ENCODE measurements at regions not wholly inside any gene's neighbourhood (a gene's known extent, or its start where the extent isn't known, plus 50 kb on each side); places are given as distances from the start of the nearest gene placed in this dataset.
A peak's percentile ranks its signal among the peaks of the same experiment; 100 is the strongest.

DNA sequence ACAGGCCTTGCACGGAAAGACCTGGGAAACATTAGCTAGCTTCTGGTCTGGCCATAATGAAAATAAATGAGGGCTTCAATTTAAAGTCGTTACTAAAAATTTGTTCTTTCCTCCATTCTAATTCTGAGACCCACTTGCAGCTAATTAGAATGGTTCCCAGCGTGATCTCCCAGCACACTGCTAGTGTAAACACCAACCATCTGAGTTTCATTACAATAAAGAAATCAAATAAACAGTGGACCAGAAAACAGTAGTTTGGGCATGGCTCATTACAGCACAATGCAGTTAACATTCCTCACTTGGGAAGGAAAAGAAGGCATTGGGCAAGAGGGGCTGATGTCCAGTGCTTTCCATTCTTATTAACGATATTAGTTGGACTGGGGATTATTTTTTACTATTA lies 410.9 kb upstream of the SOX9 start:
- whole genome bisulfite sequencing, 3 donors, result 59 to 84% (median 74%) methylated on average over 4 of the region's 4 CpGs
- Histone ChIP-seq H3K4me1 (ENCODE audit: control insufficient read depth in 3 of 3, insufficient read depth in 2 of 3, low read depth in 1 of 3, low read length in 2 of 3) (no peaks in the 10 kb centered on the region), H3K36me3 (ENCODE audit: control insufficient read depth in 3 of 3, insufficient read depth in 2 of 3, low read depth in 1 of 3, low read length in 3 of 3) (no peaks in the 10 kb centered on the region), H3K9me3 (ENCODE audit: control insufficient read depth in 2 of 2, insufficient read depth in 1 of 2, low read depth in 1 of 2, low read length in 1 of 2) (no peaks in the 10 kb centered on the region), H3K4me3 (ENCODE audit: low read depth in 1 of 3, low read length in 3 of 3) (no peak overlapping the region), H3K27ac (ENCODE audit: low read depth in 1 of 3, low read length in 2 of 3) (no peak overlapping the region), H3K27me3 (ENCODE audit: control insufficient read depth in 3 of 3, insufficient read depth in 3 of 3, low read length in 3 of 3) (peaks cover 0 to 2% (median 0%) of the 10 kb centered on the region in 3 donors)
- DNase-seq, result peak in 1 of 2 donors; percentile 2
- FAIRE-seq, result no peak

DNA sequence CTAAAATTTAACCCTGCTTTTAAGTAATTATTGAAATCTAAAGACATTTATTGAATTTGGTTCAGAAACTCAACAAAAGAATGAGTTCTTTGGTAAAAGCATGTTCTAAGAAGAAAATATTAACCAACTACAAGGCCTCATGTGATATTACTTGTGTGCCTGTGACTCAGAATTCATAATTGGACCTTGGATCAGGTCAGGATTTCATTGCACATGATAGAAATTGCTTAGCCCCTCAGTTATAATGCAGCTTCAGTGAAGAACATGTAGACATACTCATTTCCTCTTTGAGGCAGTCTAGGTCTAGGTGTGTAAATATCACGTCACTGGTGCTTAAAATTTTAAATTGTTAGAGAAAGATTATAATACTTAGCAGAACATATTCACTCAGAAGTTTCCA lies 410.0 kb upstream of the SOX9 start:
- H3K27ac ChIP-seq (ENCODE audit: low read depth in 1 of 3, low read length in 2 of 3), result no peak overlapping the region
- H3K27me3 ChIP-seq (ENCODE audit: control insufficient read depth in 3 of 3, insufficient read depth in 3 of 3, low read length in 3 of 3), result peaks cover 0 to 2% (median 0%) of the 10 kb centered on the region in 3 donors
- no peak overlapping the region for H3K4me3 ChIP-seq (ENCODE audit: low read depth in 1 of 3, low read length in 3 of 3)
- peak; percentile 46 to 66 for DNase-seq
- 68 to 74% (median 71%) methylated on average over 1 of the region's 1 CpG for WGBS, 3 donors
- no peaks in the 10 kb centered on the region for H3K4me1 ChIP-seq (ENCODE audit: control insufficient read depth in 3 of 3, insufficient read depth in 2 of 3, low read depth in 1 of 3, low read length in 2 of 3)
- FAIRE-seq, result no peak
- no peaks in the 10 kb centered on the region for H3K9me3 ChIP-seq (ENCODE audit: control insufficient read depth in 2 of 2, insufficient read depth in 1 of 2, low read depth in 1 of 2, low read length in 1 of 2)
- H3K36me3 ChIP-seq (ENCODE audit: control insufficient read depth in 3 of 3, insufficient read depth in 2 of 3, low read depth in 1 of 3, low read length in 3 of 3), result no peaks in the 10 kb centered on the region

DNA sequence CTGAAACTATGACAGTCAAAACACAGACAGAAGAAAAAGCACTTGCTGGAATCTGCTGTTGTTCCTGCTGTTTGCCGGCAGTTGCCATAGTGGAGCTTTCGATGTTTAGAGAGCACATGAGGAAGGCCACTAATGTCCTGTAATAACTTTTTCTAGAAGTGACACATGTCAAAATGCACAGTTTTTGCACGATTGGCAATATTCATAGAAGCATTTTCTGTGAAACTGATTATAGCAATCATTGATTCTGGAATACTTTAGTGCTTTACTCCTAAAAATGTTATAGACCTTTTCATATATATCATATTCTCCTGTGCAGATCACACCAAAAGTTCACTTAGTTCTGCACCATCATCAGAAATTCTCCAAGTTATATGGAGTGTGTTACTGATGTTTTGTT lies 407.0 kb upstream of the SOX9 start:
- no peak for FAIRE-seq
- WGBS, 3 donors, result 82 to 88% (median 84%) methylated on average over 3 of the region's 3 CpGs
- Histone ChIP-seq H3K4me3 (ENCODE audit: low read depth in 1 of 3, low read length in 3 of 3) (no peak overlapping the region), H3K36me3 (ENCODE audit: control insufficient read depth in 3 of 3, insufficient read depth in 2 of 3, low read depth in 1 of 3, low read length in 3 of 3) (no peaks in the 10 kb centered on the region), H3K27me3 (ENCODE audit: control insufficient read depth in 3 of 3, insufficient read depth in 3 of 3, low read length in 3 of 3) (peaks cover 0 to 2% (median 0%) of the 10 kb centered on the region in 3 donors), H3K27ac (ENCODE audit: low read depth in 1 of 3, low read length in 2 of 3) (no peak overlapping the region), H3K4me1 (ENCODE audit: control insufficient read depth in 3 of 3, insufficient read depth in 2 of 3, low read depth in 1 of 3, low read length in 2 of 3) (no peaks in the 10 kb centered on the region), H3K9me3 (ENCODE audit: control insufficient read depth in 2 of 2, insufficient read depth in 1 of 2, low read depth in 1 of 2, low read length in 1 of 2) (peaks cover 0 to 6% of the 10 kb centered on the region in 2 donors)
- DNase-seq, result no peak

DNA sequence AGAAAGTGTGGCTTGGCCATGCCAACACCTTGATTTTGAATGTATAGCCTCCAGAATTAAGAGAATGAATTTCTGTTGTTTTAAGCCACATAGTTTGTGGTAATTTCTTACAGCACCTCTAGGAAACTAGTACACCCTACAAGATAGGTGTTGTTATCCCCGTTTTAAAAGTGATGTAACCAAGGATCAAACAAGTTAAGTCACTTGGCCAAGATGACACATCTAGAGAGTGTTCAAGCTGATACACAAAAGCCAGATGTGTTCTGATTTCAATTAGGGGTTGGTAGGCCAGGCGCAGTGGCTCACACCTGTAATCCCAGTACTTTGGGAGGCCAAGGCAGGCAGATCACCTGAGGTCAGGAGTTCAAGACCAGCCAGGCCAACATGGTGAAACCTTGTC lies 396.5 kb upstream of the SOX9 start:
- DNase-seq, result no peak
- no peaks in the 10 kb centered on the region for H3K27me3 ChIP-seq (ENCODE audit: control insufficient read depth in 3 of 3, insufficient read depth in 3 of 3, low read length in 3 of 3)
- no peak overlapping the region for H3K4me3 ChIP-seq (ENCODE audit: low read depth in 1 of 3, low read length in 3 of 3)
- H3K9me3 ChIP-seq (ENCODE audit: control insufficient read depth in 2 of 2, insufficient read depth in 1 of 2, low read depth in 1 of 2, low read length in 1 of 2), result no peaks in the 10 kb centered on the region
- 87 to 88% (median 87%) methylated on average over 2 of the region's 2 CpGs for WGBS, 3 donors
- no peaks in the 10 kb centered on the region for H3K4me1 ChIP-seq (ENCODE audit: control insufficient read depth in 3 of 3, insufficient read depth in 2 of 3, low read depth in 1 of 3, low read length in 2 of 3)
- H3K36me3 ChIP-seq (ENCODE audit: control insufficient read depth in 3 of 3, insufficient read depth in 2 of 3, low read depth in 1 of 3, low read length in 3 of 3), result no peaks in the 10 kb centered on the region
- H3K27ac ChIP-seq (ENCODE audit: low read depth in 1 of 3, low read length in 2 of 3), result no peak overlapping the region
- no peak for FAIRE-seq

DNA sequence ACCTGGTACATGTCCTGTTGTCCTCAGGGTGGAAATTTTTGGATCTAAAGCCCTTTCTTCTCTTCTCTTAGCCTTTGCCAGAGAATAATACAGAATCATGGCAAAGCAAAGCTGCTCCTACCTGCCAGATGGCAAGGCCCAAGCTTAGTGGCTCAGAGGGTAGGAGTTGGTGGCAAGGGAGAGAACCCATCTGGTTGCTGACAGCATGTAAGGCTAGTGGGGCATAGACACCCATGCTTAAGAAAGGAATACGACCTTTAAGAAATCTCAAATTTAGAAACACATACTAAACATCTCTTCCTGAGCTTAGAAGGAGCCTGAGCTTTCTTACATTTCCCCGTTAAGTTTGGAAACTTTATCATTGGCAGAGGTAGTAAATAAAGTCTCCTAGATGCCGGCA lies 395.0 kb upstream of the SOX9 start:
- Histone ChIP-seq H3K4me3 (ENCODE audit: low read depth in 1 of 3, low read length in 3 of 3) (no peak overlapping the region), H3K4me1 (ENCODE audit: control insufficient read depth in 3 of 3, insufficient read depth in 2 of 3, low read depth in 1 of 3, low read length in 2 of 3) (no peaks in the 10 kb centered on the region), H3K36me3 (ENCODE audit: control insufficient read depth in 3 of 3, insufficient read depth in 2 of 3, low read depth in 1 of 3, low read length in 3 of 3) (no peaks in the 10 kb centered on the region), H3K9me3 (ENCODE audit: control insufficient read depth in 2 of 2, insufficient read depth in 1 of 2, low read depth in 1 of 2, low read length in 1 of 2) (no peaks in the 10 kb centered on the region), H3K27ac (ENCODE audit: low read depth in 1 of 3, low read length in 2 of 3) (no peak overlapping the region), H3K27me3 (ENCODE audit: control insufficient read depth in 3 of 3, insufficient read depth in 3 of 3, low read length in 3 of 3) (no peaks in the 10 kb centered on the region)
- FAIRE-seq, result no peak
- no peak for DNase-seq
- 71 to 80% (median 74%) methylated on average over 3 of the region's 3 CpGs for WGBS, 3 donors

DNA sequence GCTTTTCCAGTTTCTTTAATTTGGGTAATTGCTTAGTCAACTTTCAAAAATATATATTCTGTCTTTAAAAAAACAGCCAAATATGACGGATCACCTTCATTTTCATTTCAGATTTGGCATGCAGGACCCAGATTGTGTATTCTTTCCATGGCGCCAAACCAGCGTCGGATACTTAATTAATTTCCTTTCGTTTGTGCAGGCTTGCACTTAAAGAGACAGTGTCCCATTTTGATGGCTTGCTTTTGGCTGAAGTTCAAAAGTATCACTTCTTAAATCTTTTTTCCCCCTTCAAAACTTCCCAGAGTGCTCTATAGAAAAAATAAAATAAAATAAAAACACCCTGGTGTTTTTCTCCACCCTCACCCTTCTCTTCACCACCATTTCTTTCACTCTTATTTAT lies 394.5 kb upstream of the SOX9 start:
- Histone ChIP-seq H3K4me1 (ENCODE audit: control insufficient read depth in 3 of 3, insufficient read depth in 2 of 3, low read depth in 1 of 3, low read length in 2 of 3) (no peaks in the 10 kb centered on the region), H3K9me3 (ENCODE audit: control insufficient read depth in 2 of 2, insufficient read depth in 1 of 2, low read depth in 1 of 2, low read length in 1 of 2) (no peaks in the 10 kb centered on the region), H3K27ac (ENCODE audit: low read depth in 1 of 3, low read length in 2 of 3) (no peak overlapping the region), H3K36me3 (ENCODE audit: control insufficient read depth in 3 of 3, insufficient read depth in 2 of 3, low read depth in 1 of 3, low read length in 3 of 3) (no peaks in the 10 kb centered on the region), H3K27me3 (ENCODE audit: control insufficient read depth in 3 of 3, insufficient read depth in 3 of 3, low read length in 3 of 3) (no peaks in the 10 kb centered on the region), H3K4me3 (ENCODE audit: low read depth in 1 of 3, low read length in 3 of 3) (no peak overlapping the region)
- 11 to 28% (median 26%) methylated on average over 5 of the region's 5 CpGs for WGBS, 3 donors
- peak in 1 of 2 donors; percentile 25 for DNase-seq
- FAIRE-seq, result no peak

DNA sequence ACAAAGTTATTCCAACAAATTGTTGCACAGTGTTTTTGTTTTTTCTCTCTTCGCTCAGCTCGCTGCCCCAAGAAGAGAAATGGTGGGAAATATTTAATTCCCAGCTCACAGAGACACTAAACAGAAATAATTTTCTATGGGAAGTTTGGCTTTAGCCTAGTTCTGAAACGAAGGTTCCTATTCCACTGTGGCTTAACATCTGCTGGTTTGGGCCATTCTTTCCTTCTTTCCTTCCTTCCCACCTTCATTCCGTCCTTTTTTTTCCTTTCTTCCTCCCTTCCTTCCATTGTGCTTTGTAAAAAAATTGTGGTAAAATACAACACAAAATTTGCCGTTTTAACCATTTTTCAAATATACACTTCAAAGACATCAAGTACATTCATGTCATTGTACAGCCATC lies 393.5 kb upstream of the SOX9 start:
- Histone ChIP-seq H3K4me1 (ENCODE audit: control insufficient read depth in 3 of 3, insufficient read depth in 2 of 3, low read depth in 1 of 3, low read length in 2 of 3) (no peaks in the 10 kb centered on the region), H3K27me3 (ENCODE audit: control insufficient read depth in 3 of 3, insufficient read depth in 3 of 3, low read length in 3 of 3) (no peaks in the 10 kb centered on the region), H3K27ac (ENCODE audit: low read depth in 1 of 3, low read length in 2 of 3) (no peak overlapping the region), H3K4me3 (ENCODE audit: low read depth in 1 of 3, low read length in 3 of 3) (no peak overlapping the region), H3K9me3 (ENCODE audit: control insufficient read depth in 2 of 2, insufficient read depth in 1 of 2, low read depth in 1 of 2, low read length in 1 of 2) (no peaks in the 10 kb centered on the region), H3K36me3 (ENCODE audit: control insufficient read depth in 3 of 3, insufficient read depth in 2 of 3, low read depth in 1 of 3, low read length in 3 of 3) (no peaks in the 10 kb centered on the region)
- DNase-seq, result no peak
- WGBS, 3 donors, result 81 to 88% (median 86%) methylated on average over 5 of the region's 5 CpGs
- no peak for FAIRE-seq

DNA sequence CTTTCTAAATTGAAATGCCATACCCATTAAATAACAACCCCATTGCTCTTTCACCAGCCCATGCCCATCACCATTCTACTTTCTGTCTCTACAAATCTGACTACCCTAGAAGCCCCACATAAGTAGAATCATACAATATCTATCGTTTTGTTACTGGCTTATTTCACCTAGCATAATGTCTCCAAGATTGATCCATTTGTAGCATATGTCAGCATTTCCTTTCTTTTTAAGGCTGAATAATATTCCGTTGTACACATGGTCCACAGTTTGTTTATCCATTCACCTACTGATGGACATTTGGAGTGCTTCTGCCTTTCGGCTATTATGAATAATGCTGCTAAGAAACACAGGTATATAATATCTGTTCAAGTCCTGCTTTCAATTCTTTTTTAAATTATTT lies 393.1 kb upstream of the SOX9 start:
- Histone ChIP-seq H3K36me3 (ENCODE audit: control insufficient read depth in 3 of 3, insufficient read depth in 2 of 3, low read depth in 1 of 3, low read length in 3 of 3) (no peaks in the 10 kb centered on the region), H3K4me3 (ENCODE audit: low read depth in 1 of 3, low read length in 3 of 3) (no peak overlapping the region), H3K4me1 (ENCODE audit: control insufficient read depth in 3 of 3, insufficient read depth in 2 of 3, low read depth in 1 of 3, low read length in 2 of 3) (no peaks in the 10 kb centered on the region), H3K9me3 (ENCODE audit: control insufficient read depth in 2 of 2, insufficient read depth in 1 of 2, low read depth in 1 of 2, low read length in 1 of 2) (no peaks in the 10 kb centered on the region), H3K27ac (ENCODE audit: low read depth in 1 of 3, low read length in 2 of 3) (no peak overlapping the region), H3K27me3 (ENCODE audit: control insufficient read depth in 3 of 3, insufficient read depth in 3 of 3, low read length in 3 of 3) (no peaks in the 10 kb centered on the region)
- no peak for DNase-seq
- no peak for FAIRE-seq
- WGBS, 3 donors, result 93 to 98% (median 93%) methylated on average over 3 of the region's 3 CpGs

DNA sequence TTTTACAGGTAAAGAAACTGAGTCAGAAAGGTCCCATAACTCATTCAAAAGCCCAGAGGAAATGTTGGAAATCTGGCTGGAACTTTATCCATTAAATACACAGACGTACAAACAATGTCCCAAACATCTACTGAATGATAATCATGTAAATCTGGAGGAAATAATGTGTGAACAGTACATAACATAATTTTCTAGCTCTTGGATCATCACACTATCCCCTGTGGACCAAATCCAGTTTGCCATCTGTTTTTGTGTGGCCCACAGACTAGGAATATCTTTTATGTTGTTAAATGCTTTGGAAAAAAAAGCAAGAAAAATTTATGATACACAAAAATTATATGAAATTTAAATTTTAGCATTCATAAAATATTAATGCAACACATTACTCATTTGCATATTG lies 389.9 kb upstream of the SOX9 start:
- Histone ChIP-seq H3K9me3 (ENCODE audit: control insufficient read depth in 2 of 2, insufficient read depth in 1 of 2, low read depth in 1 of 2, low read length in 1 of 2) (no peaks in the 10 kb centered on the region), H3K4me1 (ENCODE audit: control insufficient read depth in 3 of 3, insufficient read depth in 2 of 3, low read depth in 1 of 3, low read length in 2 of 3) (no peaks in the 10 kb centered on the region), H3K27me3 (ENCODE audit: control insufficient read depth in 3 of 3, insufficient read depth in 3 of 3, low read length in 3 of 3) (no peaks in the 10 kb centered on the region), H3K27ac (ENCODE audit: low read depth in 1 of 3, low read length in 2 of 3) (no peak overlapping the region), H3K4me3 (ENCODE audit: low read depth in 1 of 3, low read length in 3 of 3) (no peak overlapping the region), H3K36me3 (ENCODE audit: control insufficient read depth in 3 of 3, insufficient read depth in 2 of 3, low read depth in 1 of 3, low read length in 3 of 3) (no peaks in the 10 kb centered on the region)
- WGBS, 3 donors, result 40 to 83% (median 76%) methylated on average over 1 of the region's 1 CpG
- no peak for DNase-seq
- FAIRE-seq, result no peak
